OCI-LY3 (cell line): ENCODE measurements at regions not wholly inside any gene's neighbourhood (a gene's known extent, or its start where the extent isn't known, plus 50 kb on each side); places are given as distances from the start of the nearest gene placed in this dataset.

Source experiments
- CTCF ChIP-seq: fragments of 200-600, 300-600 bp; sonication (generic); IDR thresholded peaks from 2 replicates; pipeline ENCODE4 v1.5.1; 2014; ENCODE audit warnings: antibody characterized with exemption, low read length, low read depth
- EZH2phosphoT487 ChIP-seq: fragments of 200-600 bp; shearing (Covaris generic); IDR thresholded peaks from 2 replicates; pipeline ENCODE4 v1.6.1; 2018; ENCODE audit warnings: antibody characterized with exemption, mixed run types, low read depth

- TF ChIP-seq CTCF (no peak), EZH2phosphoT487 (no peak)
Measured at GRCh38 chr3:144554889-144555288, 583.3 kb downstream of the DIPK2A start.
